ENCODE measurements at regions not wholly inside any gene's neighbourhood (a gene's known extent, or its start where the extent isn't known, plus 50 kb on each side); places are given as distances from the start of the nearest gene placed in this dataset.
"Not testable (repeated sequence)": the region's sequence is repeated elsewhere in the genome, so short reads cannot be mapped to it uniquely, and the experiment has no call there.

DNA sequence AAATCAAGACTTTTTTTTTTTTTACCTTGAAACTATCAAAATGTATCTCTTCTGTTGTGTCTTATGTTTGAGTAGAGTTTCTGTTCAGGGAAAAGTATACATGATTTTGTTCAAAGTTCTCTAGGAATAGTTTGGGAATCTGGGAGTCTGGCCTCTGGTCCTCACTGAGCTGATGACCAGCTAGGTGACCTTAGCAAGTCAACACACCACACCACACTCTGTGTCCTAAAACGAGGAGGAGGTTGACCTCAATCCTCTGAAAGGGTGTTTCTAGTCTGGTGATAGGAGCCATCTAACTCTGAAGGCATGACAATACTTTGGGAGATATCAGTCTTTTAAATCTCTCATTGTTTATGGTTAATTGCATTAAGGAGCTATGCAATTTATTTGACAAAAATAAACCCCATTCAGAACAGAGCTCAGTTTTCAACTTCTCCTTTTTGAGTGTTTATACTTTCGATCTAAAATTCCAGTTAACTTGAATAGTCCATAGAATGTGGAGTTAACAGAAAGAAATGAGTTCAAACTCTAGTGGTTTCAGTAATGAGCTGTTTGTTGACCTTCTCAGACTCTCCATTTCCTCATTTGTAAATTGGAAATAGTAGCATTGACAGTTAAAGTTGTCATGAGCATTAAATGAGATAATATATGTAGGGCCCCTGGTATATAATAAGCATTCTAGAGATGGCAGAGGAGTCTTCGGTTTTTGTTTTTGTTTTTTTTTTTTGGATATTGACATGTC is 112.2 kb upstream of the LRRN1 start:
- FAIRE-seq = no peak

DNA sequence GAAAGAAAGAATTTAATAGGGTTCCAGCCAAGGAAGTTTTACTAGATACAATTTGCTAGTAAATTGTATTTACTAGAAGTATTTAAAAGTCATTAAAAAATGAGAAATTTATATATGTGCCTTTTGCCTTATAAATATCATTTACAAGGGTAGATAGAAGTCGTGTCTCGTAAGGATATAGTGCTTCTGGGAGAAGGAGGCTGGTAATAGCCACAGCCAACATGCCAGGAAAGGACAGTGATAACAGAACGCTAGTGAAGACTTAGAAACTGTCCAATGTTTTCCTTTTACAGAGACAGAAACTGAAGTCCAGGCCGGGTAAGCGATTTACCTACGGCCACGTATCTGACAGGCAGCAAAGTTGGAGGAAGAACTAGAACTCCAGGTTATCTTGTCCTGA is 113.5 kb upstream of the LRRN1 start:
- no peak for FAIRE-seq

DNA sequence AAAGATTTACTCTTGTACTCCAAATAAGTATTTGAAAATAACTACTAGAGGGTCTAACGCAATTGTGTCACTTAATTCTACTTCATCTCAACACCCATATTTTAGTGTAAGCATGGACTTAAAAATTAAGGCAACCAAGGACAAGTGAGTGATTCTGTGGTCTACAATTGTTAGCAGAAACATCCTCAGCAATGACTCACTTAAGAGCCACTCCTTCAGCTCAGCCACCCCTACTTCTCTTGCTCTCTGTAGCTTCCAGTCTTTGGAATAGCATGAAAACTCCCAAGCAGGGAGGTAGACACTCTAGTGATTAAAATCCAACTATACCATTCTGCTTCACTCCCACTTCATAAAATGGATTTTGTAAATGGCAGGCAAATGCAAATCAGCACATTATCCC is 116.0 kb upstream of the LRRN1 start:
- FAIRE-seq = no peak

DNA sequence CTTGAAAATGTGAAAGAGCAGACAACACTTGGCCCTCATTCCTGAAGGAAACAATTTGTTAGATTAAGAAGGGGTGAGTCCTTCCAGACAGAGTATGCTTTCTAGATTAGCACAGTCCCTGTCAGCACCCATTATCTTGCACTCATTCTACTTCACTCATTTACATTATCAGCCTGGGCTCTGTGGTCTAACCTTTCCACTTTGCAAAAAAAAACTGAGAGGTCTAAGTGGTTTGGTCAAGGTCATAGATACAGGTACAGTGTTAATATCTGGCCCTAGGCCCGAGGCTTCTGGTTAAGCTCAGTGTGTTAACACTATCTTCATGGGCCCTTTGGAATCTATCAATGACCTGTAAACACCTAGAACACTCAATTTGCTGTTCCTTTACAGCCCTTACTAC is 123.4 kb upstream of the LRRN1 start:
- FAIRE-seq = no peak

DNA sequence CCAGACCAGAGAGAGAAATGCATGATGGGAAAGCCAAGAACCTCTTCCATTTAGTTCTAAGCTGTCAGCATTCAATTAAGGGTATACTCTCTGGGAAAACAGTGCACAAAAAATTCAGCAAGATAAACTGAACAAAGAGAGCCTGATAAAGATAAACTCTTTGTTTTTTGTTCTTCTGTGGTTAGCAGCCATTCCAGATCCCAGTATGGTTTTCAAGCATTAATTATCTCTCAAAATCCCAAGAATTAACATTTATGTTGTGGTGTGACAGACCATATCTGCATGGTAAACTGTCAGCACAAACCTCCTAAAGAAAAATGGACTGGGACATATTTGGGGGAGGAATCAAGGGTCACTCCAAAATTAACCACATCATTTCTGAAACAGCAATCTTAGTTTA is 124.0 kb upstream of the LRRN1 start:
- FAIRE-seq = no peak

DNA sequence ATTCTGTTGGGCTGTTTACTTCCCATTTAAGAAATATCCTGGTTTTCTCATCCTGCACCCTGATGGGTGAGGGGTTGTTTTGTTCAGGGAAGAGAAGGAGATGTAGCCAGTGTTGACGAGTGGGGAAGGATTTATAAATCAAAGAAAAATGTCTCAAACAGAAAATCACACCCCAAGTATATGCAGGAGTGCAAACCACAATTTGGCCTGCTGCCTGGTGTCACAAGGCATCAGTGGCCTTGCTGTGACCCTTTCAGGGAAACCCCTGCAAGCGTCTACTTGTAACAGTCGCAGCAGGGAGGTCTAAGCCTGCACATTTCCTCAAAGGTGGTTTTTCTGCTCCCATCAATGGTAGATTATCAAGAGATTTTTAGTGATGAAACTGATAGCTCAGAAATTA is 132.6 kb upstream of the LRRN1 start:
- FAIRE-seq = no peak

DNA sequence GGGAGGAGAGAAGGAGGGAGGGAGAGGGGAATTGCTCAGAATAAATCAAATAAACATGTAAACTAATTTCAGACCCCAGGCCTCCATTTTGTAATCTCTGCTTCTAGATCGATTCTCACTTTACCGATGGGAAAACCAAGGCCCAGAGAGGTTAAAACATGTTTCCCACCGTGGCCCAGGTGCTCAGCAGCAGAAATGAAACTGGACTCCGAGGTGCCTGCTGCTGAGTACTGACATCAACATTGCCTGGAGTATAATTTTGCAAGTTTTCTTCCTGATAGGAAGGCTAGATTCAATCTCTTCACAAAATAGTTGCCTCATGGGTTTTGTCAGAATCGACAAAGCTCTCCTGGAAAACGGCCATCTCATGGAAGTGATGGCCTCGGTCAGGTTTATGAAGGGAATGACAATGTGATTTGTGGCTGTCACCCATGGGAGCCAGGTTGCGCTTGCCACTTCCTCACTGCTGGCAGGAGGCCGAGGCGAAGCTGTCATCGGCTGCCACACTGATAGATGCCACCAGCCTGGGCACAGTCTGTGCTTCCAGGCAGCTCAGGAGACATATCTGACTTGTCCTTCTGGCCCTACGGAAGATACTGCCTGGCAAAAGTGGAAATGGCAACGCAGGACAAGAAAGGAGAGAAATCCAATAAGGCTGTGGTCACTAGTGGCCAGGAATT is 133.1 kb upstream of the LRRN1 start:
- FAIRE-seq = no peak

DNA sequence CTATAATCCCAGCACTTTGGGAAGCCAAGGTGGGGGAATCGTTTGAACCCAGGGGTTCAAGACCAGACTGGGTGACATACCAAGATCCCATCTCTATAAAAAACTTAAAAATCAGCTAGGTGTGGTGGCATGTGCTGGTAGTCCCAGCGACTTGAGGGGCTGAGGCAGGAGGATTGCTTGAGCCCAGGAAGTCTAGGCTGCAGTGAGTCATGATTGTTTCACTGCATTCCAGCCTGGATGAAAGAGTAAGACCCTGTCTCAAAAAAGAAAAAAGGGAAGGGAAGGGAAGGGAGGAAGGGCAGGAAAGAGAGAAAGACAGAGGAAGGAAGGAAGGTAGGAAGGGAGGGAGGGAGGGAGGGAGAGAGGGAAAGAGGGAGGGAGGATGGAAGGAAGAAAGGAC is 133.7 kb upstream of the LRRN1 start:
- no peak for FAIRE-seq

DNA sequence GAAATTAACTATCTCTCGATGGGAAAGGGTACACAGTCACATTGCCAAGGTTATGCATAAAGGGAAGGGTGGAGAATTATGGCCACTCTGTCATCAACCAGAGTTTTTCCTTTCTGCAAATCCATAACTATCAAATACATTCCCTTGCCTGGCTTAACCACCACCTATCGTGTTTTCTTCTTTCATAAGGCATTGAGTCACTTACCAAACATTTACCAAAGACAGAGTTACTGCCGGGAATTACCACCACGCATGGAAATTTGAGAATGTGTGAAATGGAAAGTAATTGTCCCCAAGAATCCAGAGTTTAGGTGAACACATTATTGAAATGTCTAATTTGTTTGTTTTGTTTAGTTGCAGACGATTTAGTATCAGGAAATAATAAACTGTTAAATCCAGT is 134.3 kb upstream of the LRRN1 start:
- no peak for FAIRE-seq

DNA sequence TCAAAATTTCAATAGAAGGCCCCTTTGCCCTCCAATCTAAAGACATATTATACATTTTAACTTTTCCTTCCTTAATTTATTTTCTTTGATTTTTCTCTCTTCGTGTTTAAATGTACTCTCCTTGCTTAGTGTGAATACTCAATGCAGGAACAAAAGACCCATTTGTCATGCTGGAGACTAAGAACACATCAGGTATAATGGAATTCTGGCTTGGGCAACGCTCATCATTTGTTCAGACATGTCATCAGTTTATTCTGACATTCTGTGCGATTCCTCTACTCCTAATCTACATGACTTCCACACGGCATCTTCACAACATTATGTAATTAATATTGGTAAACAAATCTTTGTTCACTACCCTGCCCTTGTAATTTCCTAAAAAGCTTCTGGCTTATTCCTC is 136.6 kb upstream of the LRRN1 start:
- FAIRE-seq = no peak

DNA sequence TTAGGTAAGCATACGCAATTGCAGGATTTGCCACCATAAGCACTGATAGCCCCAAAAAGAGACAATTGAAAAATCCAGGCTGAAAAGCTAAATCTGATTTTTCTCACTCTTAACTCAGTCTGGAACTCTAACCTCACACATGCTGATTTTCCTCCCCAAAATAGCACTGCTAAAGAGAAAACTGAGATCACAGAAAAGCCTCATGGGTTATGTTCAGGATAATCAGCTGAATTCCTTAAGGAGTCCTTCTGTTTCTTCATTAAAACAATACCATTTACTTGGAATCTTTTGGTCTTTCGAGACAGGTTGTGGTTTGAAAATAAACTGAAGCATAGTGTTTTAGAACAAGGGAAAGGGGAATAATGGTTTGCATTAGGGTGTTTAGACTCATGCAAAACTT is 144.3 kb upstream of the LRRN1 start:
- no peak for FAIRE-seq

DNA sequence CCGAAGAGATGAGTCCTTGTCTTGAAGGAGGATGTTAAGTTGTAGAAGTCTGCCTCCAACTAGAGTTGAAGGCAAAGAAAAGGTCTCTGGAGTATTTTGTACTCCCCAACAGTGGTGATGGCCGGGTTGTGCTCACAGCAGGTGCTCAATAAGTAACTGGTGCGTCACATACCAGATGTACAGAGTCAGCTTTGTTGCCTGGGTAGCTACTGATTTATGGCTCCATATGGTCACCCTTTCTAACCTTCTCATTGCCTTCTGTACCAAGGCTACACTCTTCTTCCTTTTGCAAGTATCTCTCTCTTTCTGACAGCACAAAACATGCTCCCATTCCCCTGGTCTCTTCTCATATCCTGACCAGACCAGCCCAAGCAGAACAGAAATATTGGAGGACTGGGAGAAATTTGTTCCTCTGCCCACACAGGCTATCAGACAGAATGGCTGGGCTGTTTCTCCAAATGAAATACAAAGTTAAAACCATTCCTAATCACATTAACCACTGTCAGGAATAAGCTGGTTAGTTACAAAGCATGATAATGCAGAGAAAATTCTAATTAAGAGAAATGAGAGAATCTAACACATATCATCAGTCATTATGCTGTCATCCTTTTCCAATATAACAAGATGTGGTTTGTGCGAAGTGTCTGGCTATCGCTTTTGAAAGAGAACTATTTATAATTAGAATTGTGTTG is 150.1 kb upstream of the LRRN1 start:
- FAIRE-seq = no peak

DNA sequence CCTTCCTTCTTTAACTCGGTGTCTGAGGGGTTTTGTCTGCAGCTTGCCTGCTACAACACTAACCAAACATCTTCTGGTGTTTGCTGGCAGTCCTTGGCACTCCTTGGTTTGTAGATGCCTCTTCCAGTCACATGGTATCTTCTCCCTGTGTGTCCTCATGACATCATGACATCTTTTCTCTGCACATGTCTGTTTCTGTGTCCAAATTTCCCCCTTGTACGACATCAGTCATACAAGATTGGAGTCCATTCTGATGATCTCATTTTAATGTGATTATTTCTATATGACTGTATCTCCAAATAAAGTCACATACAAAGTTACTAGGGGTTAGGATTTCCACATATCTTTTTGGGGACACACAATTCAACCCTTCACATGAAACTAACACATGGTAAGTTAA is 152.3 kb upstream of the LRRN1 start:
- FAIRE-seq = no peak

DNA sequence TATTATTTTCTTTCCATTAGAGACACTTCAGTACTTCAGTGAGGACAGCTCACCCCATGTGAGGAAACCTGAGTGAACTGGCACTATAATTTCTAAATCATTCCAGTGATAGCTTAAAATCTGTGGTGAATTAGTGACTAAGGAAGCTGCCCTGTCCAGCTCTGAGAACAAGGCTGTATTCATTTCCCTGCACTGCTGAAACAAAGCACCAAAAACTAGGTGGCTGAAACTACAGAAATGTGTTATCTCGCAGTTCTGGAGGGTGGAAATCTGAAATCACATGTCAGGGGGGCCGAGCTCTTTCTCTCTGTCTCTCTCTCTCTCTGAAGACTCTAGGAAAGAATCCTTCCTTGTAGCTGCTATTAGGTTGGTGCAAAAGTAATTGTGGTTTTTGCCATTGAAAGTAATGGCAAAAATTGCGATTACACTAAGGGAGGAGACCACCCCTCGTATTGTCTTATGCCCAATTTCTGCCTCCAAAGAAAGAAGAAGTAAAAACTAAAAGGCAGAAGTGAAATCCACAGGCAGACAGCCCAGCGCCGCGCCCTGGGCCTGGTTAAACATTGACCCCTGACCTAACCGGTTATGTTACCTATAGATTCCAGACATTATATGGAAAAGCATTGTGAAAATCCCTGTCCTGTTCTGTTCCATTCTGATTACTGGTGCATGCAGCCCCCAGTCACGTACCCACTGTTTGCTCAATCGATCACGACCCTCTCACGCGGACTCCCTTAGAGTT is 153.0 kb upstream of the LRRN1 start:
- not testable (repeated sequence) for FAIRE-seq

DNA sequence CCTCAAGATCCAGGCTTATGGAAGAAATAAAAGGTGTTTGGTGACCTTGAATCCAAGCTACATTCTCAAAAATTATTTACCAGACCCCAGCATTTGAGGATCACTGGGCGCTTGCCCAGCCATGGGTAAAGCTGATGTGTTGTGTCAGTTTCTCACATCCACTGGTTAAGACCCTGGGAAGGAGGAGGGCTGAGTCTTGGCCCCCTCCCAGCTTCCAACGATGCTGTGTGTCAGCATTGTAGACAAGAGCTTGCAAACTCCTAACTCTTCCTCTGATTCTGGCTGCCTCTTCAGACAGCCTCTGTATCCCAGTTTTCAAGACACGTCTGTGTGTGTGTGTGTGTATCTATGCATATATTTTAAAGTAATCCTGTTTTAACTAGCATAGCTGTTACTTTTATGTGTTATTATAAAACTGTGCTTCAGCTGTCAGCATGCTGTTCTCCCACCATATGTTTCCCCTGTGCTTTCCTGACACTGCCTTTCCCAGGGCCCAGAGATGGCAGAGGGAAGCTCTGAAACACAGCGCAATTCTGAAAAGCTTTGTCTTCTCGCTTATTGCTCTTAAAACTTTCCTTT is 157.3 kb upstream of the LRRN1 start:
- FAIRE-seq = no peak

DNA sequence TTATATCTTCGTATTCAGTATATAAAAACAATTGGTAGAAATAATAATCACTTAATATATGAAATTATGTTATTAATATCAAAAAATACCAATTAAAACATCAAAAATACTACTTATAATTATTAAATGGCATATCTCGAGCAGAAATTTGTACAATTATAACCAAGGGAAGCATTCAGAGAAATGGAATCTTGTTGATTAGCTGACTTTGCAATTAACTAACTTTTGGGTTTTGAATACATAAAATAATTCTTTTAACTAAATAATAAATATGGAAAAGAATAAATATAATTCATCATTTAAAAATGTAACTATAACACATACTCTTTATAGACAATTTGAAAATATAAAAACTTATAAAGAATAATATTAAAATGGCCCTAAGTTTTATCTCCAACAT is 160.2 kb upstream of the LRRN1 start:
- peak; percentile 62 for FAIRE-seq

DNA sequence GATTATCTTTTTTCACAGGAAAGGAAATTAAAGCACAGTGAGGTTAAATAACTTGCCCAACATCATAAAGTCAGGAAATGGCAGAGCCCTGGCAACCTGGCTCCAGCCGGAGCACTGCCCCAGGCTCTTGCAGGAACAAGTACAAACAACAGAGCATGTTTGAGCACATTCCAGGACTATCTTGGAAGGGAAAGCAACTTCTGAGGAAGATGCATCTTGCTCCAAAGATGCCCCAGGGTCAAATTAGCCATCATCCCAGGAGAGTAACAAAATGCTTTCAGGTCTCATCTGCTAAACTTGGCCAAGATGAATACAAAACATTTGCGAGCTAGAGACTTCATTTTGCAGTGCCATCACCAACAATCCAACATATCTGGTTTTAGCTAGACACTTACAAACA is 162.4 kb upstream of the LRRN1 start:
- no peak for FAIRE-seq

DNA sequence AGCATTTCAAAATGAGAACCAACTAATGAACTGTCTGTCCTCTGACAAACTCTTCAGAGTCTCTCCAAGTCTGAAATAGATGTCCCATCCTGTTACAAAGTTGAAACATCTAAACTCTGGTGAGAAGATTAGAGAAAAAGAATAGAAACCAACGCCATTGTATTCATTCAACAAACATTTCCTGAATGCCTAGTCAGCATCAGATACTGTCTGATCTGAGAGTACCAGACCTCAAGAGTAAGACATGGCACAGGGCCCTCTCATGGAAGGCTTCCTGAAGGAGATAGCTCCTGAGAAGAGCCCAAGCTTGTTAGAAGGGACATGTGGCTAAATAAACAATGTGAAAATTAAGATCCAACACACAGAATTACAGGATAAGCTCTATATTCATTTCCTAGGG is 164.1 kb upstream of the LRRN1 start:
- no peak for FAIRE-seq

DNA sequence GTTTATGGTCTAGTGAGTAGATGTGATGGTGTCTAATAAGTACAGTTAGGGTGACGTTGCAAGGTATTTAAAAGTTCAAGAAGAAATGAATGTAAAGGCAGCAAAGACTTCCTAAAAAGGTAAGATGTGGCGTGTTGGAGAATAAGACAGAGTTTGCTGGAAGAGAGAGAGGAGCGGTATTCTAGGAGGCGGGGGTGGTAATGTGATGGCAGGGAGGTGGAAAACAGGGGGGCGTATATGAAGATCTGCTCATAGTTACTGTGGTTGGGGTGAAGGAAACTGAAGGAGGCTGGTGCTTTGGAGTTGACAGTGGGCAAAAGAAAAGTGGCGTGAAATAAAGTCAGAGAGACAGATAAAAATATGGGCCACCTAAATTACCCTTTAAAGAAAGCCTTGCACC is 164.9 kb upstream of the LRRN1 start:
- no peak for FAIRE-seq

DNA sequence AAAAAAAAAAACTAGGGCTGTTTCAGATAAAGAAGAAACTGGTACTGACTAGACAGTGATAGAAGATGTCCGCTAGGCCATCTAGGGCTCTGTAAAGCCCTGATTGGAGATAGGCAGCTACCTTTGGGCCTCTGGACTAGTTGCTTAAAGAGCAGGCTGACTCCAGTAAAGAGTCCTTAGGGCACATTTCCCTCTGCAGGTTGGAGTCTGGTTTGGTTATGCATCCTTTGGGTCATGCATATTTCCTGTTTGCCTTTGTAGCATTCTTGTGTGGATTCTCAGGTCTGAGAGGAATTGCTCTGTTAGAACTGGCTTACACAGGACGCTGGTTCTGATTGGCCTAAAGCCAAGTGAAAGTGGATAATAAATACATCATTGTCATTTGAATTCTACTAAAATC is 165.5 kb upstream of the LRRN1 start:
- FAIRE-seq = no peak

DNA sequence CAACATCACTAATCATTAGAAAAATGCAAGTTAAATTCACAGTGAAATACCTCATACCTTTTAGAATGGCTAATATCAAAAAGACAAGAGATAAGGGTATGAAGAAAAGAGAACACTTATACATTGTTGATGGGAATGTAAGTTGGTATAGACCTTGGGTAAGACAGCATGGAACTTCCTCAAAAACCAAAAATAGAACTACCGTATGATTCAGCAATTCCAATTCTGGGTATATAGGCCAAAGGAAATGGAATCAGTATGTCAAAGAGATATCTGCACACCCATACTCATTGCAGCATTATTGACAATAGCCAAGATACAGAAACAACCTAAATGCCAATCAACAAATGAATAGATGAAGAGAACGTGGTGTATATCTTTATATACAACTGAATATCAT is 166.8 kb upstream of the LRRN1 start:
- no peak for FAIRE-seq

DNA sequence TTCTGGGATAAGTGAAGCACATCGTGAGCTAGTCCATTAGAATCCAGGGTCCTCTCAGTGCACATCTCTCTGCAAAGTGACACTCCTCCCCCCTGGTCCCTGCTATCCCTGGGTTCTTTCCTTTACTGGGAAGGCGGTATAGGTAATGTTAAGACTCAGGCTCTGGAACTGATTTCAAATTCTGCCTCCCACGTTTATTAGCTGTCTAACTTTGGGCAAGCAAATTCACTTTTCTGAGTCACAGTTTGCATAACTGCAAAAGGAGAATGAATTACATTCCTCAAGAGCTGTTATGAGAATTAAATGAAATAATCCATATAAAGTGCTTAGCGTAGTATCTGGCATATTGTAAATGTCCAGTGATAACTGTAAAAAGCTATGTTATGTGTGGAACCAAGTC is 168.1 kb upstream of the LRRN1 start:
- FAIRE-seq = no peak

DNA sequence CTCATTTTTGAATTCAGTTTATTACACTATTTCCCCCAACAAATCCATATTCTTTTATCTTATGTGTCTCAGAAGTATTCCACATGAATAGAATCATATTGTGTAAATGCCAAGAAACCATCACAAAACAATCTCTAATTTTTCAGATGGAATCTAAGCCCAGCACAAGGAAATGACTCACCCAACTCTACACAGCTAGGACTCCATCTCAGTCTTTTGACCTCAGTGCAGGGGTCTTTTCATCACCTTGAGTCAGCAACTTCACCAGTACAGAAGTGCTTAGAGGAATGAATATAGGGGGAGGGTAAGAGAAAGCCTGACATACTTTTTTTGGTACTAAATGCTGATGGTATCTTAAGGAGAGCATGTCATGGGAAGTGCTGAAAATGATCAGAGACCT is 169.3 kb upstream of the LRRN1 start:
- no peak for FAIRE-seq
